Tibial artery (tissue), 4 donors: ENCODE measurements at regions not wholly inside any gene's neighbourhood (a gene's known extent, or its start where the extent isn't known, plus 50 kb on each side); places are given as distances from the start of the nearest gene placed in this dataset.

ENCODE experiments used
- DNase-seq, 2 donors: peaks; one replicate each; pipeline ENCODE4 v3.0.0-alpha.2; 2019
- H3K27ac ChIP-seq, 2 donors: fragments of 200-600 bp; sonication (generic) in 1 of 2; 1 replicate in 1 of 2; 2 replicates in 1 of 2; pipeline ENCODE4 v1.5.1; 2018 to 2019; ENCODE audit warnings: mild to moderate bottlenecking in 1 of 2
- H3K27me3 ChIP-seq, 2 donors: fragments of 200-600 bp; sonication (generic) in 1 of 2; one replicate each; pipeline versions ENCODE4 v1.5.1 to v1.6.0; 2016 to 2019
- H3K36me3 ChIP-seq, 3 donors: fragments of 200-600 bp; sonication (generic) in 2 of 3; one replicate each; pipeline ENCODE4 v1.5.1; 2016 to 2019; ENCODE audit warnings: mild to moderate bottlenecking in 2 of 3
- H3K4me1 ChIP-seq, 4 donors: fragments of 200-600 bp; sonication (generic) in 2 of 4; 1 replicate in 3 of 4; 2 replicates in 1 of 4; pipeline ENCODE4 v1.5.1; 2016 to 2019
- H3K4me3 ChIP-seq, 2 donors: fragments of 200-600 bp; sonication (generic) in 1 of 2; 1 replicate in 1 of 2; 2 replicates in 1 of 2; pipeline ENCODE4 v1.5.1; 2018 to 2019; ENCODE audit warnings: mild to moderate bottlenecking in 2 of 2
- H3K9me3 ChIP-seq, 3 donors: fragments of 200-600 bp; sonication (generic) in 1 of 3; one replicate each; pipeline ENCODE4 v1.5.1; 2016 to 2019
- CTCF ChIP-seq, 2 experiments: fragments of 200-600 bp in 1 of 2; fragments of 450-650 bp in 1 of 2; IDR thresholded peaks; one replicate each; pipeline ENCODE4 v1.5.1; 2017 to 2019; ENCODE audit warnings: antibody characterized with exemption in 2 of 2, mild to moderate bottlenecking in 1 of 2, moderate library complexity in 1 of 2
- intact Hi-C: fragments of 100-400 bp; cut with DNase I; formaldehyde crosslinking; loops from one replicate; pipeline ENCODE4 v1.15.0; 2023; ENCODE audit warnings: low total_unique reads

- Histone ChIP-seq H3K4me3 (no peak overlapping the region), H3K9me3 (no peaks in the 10 kb centered on the region), H3K27me3 (no peaks in the 10 kb centered on the region), H3K4me1 (no peaks in the 10 kb centered on the region), H3K27ac (no peak overlapping the region), H3K36me3 (no peaks in the 10 kb centered on the region)
- intact Hi-C loops = no loop called here
- no peak for TF ChIP-seq CTCF (IDR thresholded peaks at IDR 0.05)
- no peak for DNase-seq
Measured at GRCh38 chr4:12178614-12179610, 750.2 kb upstream of the HS3ST1 start.

- DNase-seq = no peak
- H3K36me3 ChIP-seq = no peaks in the 10 kb centered on the region
- no peak for TF ChIP-seq CTCF (IDR thresholded peaks at IDR 0.05)
- no peak overlapping the region for H3K4me3 ChIP-seq
- no peaks in the 10 kb centered on the region for H3K27me3 ChIP-seq
- no peak overlapping the region for H3K27ac ChIP-seq
- intact Hi-C loops = no loop called here
- no peaks in the 10 kb centered on the region for H3K9me3 ChIP-seq
- H3K4me1 ChIP-seq = no peaks in the 10 kb centered on the region
Measured at GRCh38 chr4:12177416-12177815, 748.7 kb upstream of the HS3ST1 start.

DNA sequence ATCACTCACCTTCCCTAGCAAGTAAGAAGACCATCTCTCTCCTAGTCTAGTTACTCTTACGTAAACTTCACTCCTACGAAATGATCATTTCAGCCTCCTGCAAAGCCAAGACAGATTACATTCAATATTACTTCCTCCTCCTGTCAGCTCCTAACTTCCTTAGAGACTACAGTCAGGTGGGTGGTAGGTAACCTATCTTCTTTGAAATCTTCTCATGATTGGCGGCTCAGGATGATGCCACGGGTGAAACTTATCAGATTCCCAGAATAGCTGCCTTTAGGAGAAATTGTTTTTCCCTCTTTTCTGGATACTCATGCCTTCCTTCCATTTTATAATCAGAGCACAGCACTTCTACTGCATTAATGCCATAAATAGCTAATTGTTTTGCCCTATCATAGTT is 744.8 kb upstream of the HS3ST1 start:
- no peaks in the 10 kb centered on the region for H3K9me3 ChIP-seq
- no peak for TF ChIP-seq CTCF (IDR thresholded peaks at IDR 0.05)
- no peak for DNase-seq

DNA sequence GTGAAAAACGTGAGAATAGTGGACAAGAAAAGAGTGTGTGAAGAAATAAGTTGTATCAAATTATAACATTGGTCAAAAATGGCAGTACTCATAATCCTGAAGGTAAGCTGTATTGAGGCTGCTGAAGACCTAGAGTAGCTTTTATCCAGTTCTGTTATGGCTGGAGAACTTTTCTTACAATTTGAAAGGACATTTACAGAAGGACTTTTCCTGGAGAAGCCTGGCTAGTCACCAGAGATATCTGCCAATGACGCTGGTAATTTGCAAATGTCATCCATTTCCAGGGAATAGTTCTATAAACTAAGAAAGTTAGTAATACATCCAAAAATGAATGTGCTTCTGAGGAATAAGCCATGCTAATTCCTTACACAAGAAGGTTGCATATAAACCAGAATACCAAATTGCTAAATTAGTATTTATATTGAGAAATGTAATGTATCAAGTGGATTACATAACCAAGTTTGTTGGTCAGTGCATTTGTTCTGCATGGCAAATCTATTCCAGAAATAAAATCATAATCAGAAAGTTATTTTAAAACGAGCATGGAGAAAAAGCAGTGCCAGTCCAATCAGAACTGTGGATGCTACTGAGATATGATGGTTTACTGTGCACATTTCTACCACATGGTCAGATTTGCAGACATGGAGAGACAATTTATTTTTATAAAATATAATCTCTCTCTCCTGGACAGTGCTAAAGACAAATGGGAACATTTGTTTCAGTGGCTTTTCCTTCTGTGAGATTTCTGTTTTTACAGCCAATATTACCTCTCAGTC is 743.7 kb upstream of the HS3ST1 start:
- Histone ChIP-seq H3K4me3 (no peak overlapping the region), H3K9me3 (no peaks in the 10 kb centered on the region), H3K27me3 (no peaks in the 10 kb centered on the region), H3K27ac (no peak overlapping the region), H3K4me1 (no peaks in the 10 kb centered on the region), H3K36me3 (no peaks in the 10 kb centered on the region)
- no peak for DNase-seq
- intact Hi-C loops = no loop called here
- no peak for TF ChIP-seq CTCF (IDR thresholded peaks at IDR 0.05)

More for the DNA sequence above, 744.8 kb upstream of the HS3ST1 start:
- H3K27me3 ChIP-seq = no peaks in the 10 kb centered on the region
- no peak overlapping the region for H3K27ac ChIP-seq
- intact Hi-C loops = no loop called here
- H3K4me3 ChIP-seq = no peak overlapping the region
- no peaks in the 10 kb centered on the region for H3K4me1 ChIP-seq
- H3K36me3 ChIP-seq = no peaks in the 10 kb centered on the region

DNA sequence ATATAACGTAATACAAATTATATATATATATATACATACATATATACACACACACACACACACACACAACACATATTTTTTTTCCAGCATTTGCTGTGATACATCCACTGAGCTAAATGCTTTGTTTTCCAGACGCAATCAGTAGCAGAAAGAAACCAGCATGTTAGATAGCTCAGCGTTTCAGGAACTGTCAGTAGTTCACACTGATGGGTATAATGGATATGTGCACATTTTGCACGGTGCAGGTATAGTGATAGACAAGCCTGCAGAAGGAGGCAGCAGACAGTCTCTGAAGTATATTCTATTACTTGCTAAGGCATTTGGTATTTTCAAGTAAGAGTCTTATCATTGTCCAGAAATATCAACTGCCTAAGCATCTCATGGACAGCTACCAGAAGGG is 741.6 kb upstream of the HS3ST1 start:
- no peak for DNase-seq
- no peaks in the 10 kb centered on the region for H3K36me3 ChIP-seq
- H3K27me3 ChIP-seq = no peaks in the 10 kb centered on the region
- no peaks in the 10 kb centered on the region for H3K9me3 ChIP-seq
- no peak for TF ChIP-seq CTCF (IDR thresholded peaks at IDR 0.05)
- H3K4me1 ChIP-seq = no peaks in the 10 kb centered on the region
- intact Hi-C loops = no loop called here
- H3K4me3 ChIP-seq = no peak overlapping the region
- no peak overlapping the region for H3K27ac ChIP-seq
